Peyer's patch (tissue), 4 donors: ENCODE measurements at regions not wholly inside any gene's neighbourhood (a gene's known extent, or its start where the extent isn't known, plus 50 kb on each side); places are given as distances from the start of the nearest gene placed in this dataset.
"Not testable (repeated sequence)": the region's sequence is repeated elsewhere in the genome, so short reads cannot be mapped to it uniquely, and the experiment has no call there.

Experiments
- DNase-seq, 3 donors: peaks; one replicate each; pipeline ENCODE4 v3.0.0-alpha.2; 2017 to 2019
- H3K27ac ChIP-seq, 4 donors: fragments of 200-600 bp; sonication (generic); one replicate each; pipeline ENCODE4 v1.5.1; 2016 to 2019
- H3K27me3 ChIP-seq, 2 donors: fragments of 200-600 bp; sonication (generic); one replicate each; pipeline ENCODE4 v1.5.1; 2019
- H3K36me3 ChIP-seq, 3 donors: fragments of 200-600 bp; sonication (generic); one replicate each; pipeline ENCODE4 v1.5.1; 2016 to 2019
- H3K4me1 ChIP-seq, 4 donors: fragments of 200-600 bp; sonication (generic); one replicate each; pipeline ENCODE4 v1.5.1; 2016 to 2019
- H3K4me3 ChIP-seq, 4 donors: fragments of 200-600 bp; sonication (generic); 1 replicate in 3 of 4; 2 replicates in 1 of 4; pipeline ENCODE4 v1.5.1; 2016 to 2019; ENCODE audit warnings: mild to moderate bottlenecking in 1 of 4
- H3K9me3 ChIP-seq, 4 donors: fragments of 200-600 bp; sonication (generic); one replicate each; pipeline ENCODE4 v1.5.1; 2016 to 2019; ENCODE audit warnings: mild to moderate bottlenecking in 1 of 4
- CTCF ChIP-seq, 6 experiments: fragments of 450-650 bp in 4 of 6; fragments of 200-600 bp in 2 of 6; sonication (generic) in 1 of 6; IDR thresholded peaks; one replicate each; pipeline ENCODE4 v1.5.1; 2017 to 2019; ENCODE audit warnings: antibody characterized with exemption in 6 of 6, mild to moderate bottlenecking in 3 of 6, moderate library complexity in 1 of 6
- POLR2A ChIP-seq, 2 donors: fragments of 450-650 bp; IDR thresholded peaks; one replicate each; pipeline ENCODE4 v1.5.1; 2017; ENCODE audit warnings: antibody characterized with exemption in 2 of 2, mild to moderate bottlenecking in 2 of 2, moderate library complexity in 2 of 2

GRCh38 chr12:75695926-75696325 is 184.5 kb upstream of the KRR1 start:
- no peaks in the 10 kb centered on the region for H3K9me3 ChIP-seq
- H3K4me3 ChIP-seq: no peak overlapping the region
- DNase-seq: no peak
- H3K27ac ChIP-seq: no peak overlapping the region
- no peaks in the 10 kb centered on the region for H3K36me3 ChIP-seq
- H3K27me3 ChIP-seq: no peaks in the 10 kb centered on the region
- TF ChIP-seq POLR2A (IDR thresholded peaks at IDR 0.05): no peak
- no peak for TF ChIP-seq CTCF (IDR thresholded peaks at IDR 0.05)
- no peaks in the 10 kb centered on the region for H3K4me1 ChIP-seq

GRCh38 chr12:75694534-75695268 is 183.3 kb upstream of the KRR1 start:
- no peaks in the 10 kb centered on the region for H3K4me1 ChIP-seq
- H3K9me3 ChIP-seq: no peaks in the 10 kb centered on the region
- no peak for TF ChIP-seq CTCF (IDR thresholded peaks at IDR 0.05)
- no peak for TF ChIP-seq POLR2A (IDR thresholded peaks at IDR 0.05)
- no peaks in the 10 kb centered on the region for H3K27me3 ChIP-seq
- DNase-seq: no peak
- H3K27ac ChIP-seq: no peak overlapping the region
- no peaks in the 10 kb centered on the region for H3K36me3 ChIP-seq
- H3K4me3 ChIP-seq: no peak overlapping the region

- Histone ChIP-seq H3K27me3 (no peaks in the 10 kb centered on the region), H3K36me3 (no peaks in the 10 kb centered on the region), H3K4me1 (no peaks in the 10 kb centered on the region), H3K4me3 (no peak overlapping the region), H3K27ac (no peak overlapping the region), H3K9me3 (no peaks in the 10 kb centered on the region)
- no peak for TF ChIP-seq POLR2A (IDR thresholded peaks at IDR 0.05)
- TF ChIP-seq CTCF (IDR thresholded peaks at IDR 0.05): no peak
- no peak for DNase-seq
Measured at GRCh38 chr12:75692876-75693275, 181.5 kb upstream of the KRR1 start.

GRCh38 chr12:75690296-75690955 is 179.0 kb upstream of the KRR1 start:
- TF ChIP-seq POLR2A (IDR thresholded peaks at IDR 0.05) (no peak), CTCF (IDR thresholded peaks at IDR 0.05) (no peak)
- no peaks in the 10 kb centered on the region for H3K36me3 ChIP-seq
- H3K4me1 ChIP-seq: no peaks in the 10 kb centered on the region
- no peak for DNase-seq
- no peaks in the 10 kb centered on the region for H3K9me3 ChIP-seq
- no peak overlapping the region for H3K27ac ChIP-seq
- H3K27me3 ChIP-seq: no peaks in the 10 kb centered on the region
- H3K4me3 ChIP-seq: no peak overlapping the region

- H3K9me3 ChIP-seq, H3K27ac ChIP-seq, H3K36me3 ChIP-seq, H3K4me3 ChIP-seq, DNase-seq, H3K27me3 ChIP-seq, H3K4me1 ChIP-seq: not testable (repeated sequence)
Measured at GRCh38 chr12:75686233-75686632, 174.8 kb upstream of the KRR1 start.

- no peaks in the 10 kb centered on the region for H3K9me3 ChIP-seq
- TF ChIP-seq CTCF (IDR thresholded peaks at IDR 0.05): no peak
- TF ChIP-seq POLR2A (IDR thresholded peaks at IDR 0.05): no peak
- H3K36me3 ChIP-seq: no peaks in the 10 kb centered on the region
Measured at GRCh38 chr12:75685617-75686225, 174.3 kb upstream of the KRR1 start.

More at GRCh38 chr12:75685617-75686225, 174.3 kb upstream of the KRR1 start:
- DNase-seq: no peak
- no peak overlapping the region for H3K27ac ChIP-seq
- no peak overlapping the region for H3K4me3 ChIP-seq
- no peaks in the 10 kb centered on the region for H3K4me1 ChIP-seq
- H3K27me3 ChIP-seq: no peaks in the 10 kb centered on the region
